GM12865 (cell line): ENCODE measurements at regions not wholly inside any gene's neighbourhood (a gene's known extent, or its start where the extent isn't known, plus 50 kb on each side); places are given as distances from the start of the nearest gene placed in this dataset.

Source experiments
- DNase-seq: peaks from one replicate; pipeline ENCODE4 v3.0.0; 2010; ENCODE audit warnings: low read depth
- H3K4me3 ChIP-seq: 2 replicates; pipeline ENCODE4 v1.5.1; 2011; ENCODE audit warnings: mild to moderate bottlenecking, low read depth, low read length, control low read depth
- CTCF ChIP-seq: IDR thresholded peaks from 2 replicates; pipeline ENCODE4 v1.5.1; 2011; ENCODE audit warnings: low read length, control low read depth, low read depth, inconsistent platforms; ENCODE audit not compliant: insufficient read depth; ENCODE audit errors: missing control alignments

GRCh38 chr12:114827461-114827860, 143.5 kb upstream of the TBX3 start:
- no peak overlapping the region for H3K4me3 ChIP-seq

GRCh38 chr12:114826244-114826643, 142.3 kb upstream of the TBX3 start:
- no peak for TF ChIP-seq CTCF
- no peak overlapping the region for H3K4me3 ChIP-seq
- no peak for DNase-seq

More at GRCh38 chr12:114827461-114827860, 143.5 kb upstream of the TBX3 start:
- no peak for DNase-seq
- TF ChIP-seq CTCF = no peak

GRCh38 chr12:114823724-114824123, 139.7 kb upstream of the TBX3 start:
- TF ChIP-seq CTCF = no peak
- no peak for DNase-seq
- no peak overlapping the region for H3K4me3 ChIP-seq

- no peak for TF ChIP-seq CTCF
- H3K4me3 ChIP-seq = no peak overlapping the region
- DNase-seq = no peak
Observed at GRCh38 chr12:114821570-114821969, 137.6 kb upstream of the TBX3 start.

GRCh38 chr12:114820796-114821195, 136.8 kb upstream of the TBX3 start:
- no peak for TF ChIP-seq CTCF
- no peak for DNase-seq

GRCh38 chr12:114817571-114818425, 133.8 kb upstream of the TBX3 start:
- DNase-seq = no peak
- no peak for TF ChIP-seq CTCF

More at GRCh38 chr12:114820796-114821195, 136.8 kb upstream of the TBX3 start:
- no peak overlapping the region for H3K4me3 ChIP-seq

More at GRCh38 chr12:114817571-114818425, 133.8 kb upstream of the TBX3 start:
- H3K4me3 ChIP-seq = no peak overlapping the region
